ENCODE measurements at regions not wholly inside any gene's neighbourhood (a gene's known extent, or its start where the extent isn't known, plus 50 kb on each side); places are given as distances from the start of the nearest gene placed in this dataset.
A peak's percentile ranks its signal among the peaks of the same experiment; 100 is the strongest.

DNA sequence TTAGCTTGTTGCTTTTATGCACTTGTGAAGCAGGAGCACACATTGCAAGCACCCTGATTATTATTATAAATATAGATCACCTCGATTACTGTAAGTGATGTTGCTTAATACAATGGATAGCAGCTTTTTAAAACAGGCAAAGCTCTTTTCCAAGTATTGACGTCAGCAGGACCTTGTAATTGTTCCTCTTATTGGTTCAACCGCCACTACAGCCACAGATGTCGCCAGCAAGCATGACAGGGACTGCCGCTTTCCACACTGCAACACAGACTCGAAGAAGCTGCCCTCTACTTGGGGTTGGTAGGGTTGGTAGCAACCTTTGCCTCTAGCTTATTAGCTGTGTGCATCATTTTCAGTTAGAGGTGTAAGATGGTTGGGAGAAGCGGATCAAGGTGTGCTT lies 167.6 kb downstream of the ZNF365 start:
- TF ChIP-seq, protein P1, sequence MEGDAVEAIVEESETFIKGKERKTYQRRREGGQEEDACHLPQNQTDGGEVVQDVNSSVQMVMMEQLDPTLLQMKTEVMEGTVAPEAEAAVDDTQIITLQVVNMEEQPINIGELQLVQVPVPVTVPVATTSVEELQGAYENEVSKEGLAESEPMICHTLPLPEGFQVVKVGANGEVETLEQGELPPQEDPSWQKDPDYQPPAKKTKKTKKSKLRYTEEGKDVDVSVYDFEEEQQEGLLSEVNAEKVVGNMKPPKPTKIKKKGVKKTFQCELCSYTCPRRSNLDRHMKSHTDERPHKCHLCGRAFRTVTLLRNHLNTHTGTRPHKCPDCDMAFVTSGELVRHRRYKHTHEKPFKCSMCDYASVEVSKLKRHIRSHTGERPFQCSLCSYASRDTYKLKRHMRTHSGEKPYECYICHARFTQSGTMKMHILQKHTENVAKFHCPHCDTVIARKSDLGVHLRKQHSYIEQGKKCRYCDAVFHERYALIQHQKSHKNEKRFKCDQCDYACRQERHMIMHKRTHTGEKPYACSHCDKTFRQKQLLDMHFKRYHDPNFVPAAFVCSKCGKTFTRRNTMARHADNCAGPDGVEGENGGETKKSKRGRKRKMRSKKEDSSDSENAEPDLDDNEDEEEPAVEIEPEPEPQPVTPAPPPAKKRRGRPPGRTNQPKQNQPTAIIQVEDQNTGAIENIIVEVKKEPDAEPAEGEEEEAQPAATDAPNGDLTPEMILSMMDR (IDR thresholded peaks at IDR 0.05; ENCODE audit: insufficient read depth, low read length), result no peak

DNA sequence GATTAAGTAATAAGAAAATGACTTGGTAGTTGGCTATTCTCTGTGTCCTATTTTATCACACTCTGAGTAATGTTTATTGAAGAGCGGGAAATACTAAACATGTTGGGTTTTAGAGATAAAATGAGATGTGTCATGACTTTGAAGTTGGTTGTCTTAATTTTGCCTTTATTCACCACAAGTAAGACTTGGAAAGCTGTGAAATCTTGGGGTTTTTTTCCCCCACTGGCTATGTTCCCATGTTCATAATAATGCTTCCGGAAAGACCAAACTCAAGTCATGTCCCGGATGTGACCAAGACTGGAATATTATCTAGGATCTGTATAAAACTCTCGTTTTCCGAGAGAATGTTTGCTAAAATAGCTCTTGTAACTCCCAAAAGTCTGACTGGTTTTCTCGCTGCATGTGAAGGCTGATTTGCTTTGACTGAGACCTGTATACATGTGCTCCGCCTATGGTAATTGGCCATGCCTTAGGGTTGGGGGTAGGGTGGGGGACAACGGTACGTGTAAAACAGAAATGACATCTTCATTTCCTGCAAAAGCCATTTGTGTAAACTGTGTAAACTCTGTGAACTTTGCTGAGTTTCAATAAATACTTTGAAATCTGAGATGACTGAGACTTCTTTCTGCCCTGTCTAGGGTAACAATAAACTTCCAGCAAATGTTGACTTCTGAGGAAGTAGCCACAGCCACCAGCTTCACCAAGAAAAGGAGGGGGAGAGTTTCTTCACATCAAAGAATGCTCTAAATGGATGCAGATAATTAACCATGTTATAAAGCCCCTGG lies 169.6 kb downstream of the ZNF365 start:
- no peak for DNase-seq (ENCODE audit: low read depth)
- no peak overlapping the region for H3K4me3 ChIP-seq (ENCODE audit: low read depth, low read length)
- TF ChIP-seq, protein P1 (IDR thresholded peaks at IDR 0.05; ENCODE audit: insufficient read depth, low read length), result no peak

More for the DNA sequence above, 167.6 kb downstream of the ZNF365 start:
- DNase-seq (ENCODE audit: low read depth), result no peak
- no peak overlapping the region for H3K4me3 ChIP-seq (ENCODE audit: low read depth, low read length)

DNA sequence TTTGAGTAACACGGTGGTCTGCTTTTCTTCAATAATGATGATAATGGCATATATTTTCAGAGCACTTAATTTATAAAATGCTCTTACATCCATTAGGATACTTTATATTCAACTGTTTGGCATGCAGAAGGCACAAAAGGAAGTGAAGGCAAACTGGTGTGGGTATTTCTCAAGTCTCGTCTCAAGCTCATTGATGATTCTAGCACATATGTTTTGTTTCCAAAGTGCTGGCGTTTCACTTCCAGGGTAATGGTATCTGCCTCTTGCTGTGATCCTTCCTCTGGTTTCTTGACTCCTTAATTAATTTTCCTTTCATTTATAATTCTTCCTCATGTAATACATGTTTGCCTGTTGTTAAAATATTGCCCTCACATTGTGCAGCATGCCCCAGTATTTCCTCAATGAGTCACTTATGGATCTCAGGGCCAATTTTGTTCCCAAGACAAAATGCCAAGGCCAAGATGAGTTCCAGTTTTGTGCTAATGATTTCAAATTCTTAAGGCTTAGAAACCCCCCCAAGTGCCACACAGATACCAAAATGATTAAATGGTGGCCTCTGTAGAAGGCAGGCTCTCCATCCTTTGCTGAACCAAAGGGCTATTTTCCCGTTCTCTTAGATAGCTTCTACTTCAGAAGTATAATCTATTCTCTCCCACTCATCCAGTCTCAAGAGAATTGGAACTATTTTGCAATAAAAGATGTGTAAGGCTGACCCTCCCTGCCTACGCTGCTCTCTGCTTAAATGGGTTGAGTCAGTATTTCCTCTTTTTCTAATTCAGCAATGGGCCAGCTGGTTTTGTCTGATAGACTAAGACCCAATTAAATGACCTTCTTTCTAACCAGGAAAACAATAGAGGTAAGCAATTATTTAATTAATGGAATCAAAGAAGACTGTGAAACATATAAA lies 171.2 kb downstream of the ZNF365 start:
- DNase-seq (ENCODE audit: low read depth), result peak; percentile 88
- no peak overlapping the region for H3K4me3 ChIP-seq (ENCODE audit: low read depth, low read length)
- TF ChIP-seq, protein P1 (IDR thresholded peaks at IDR 0.05; ENCODE audit: insufficient read depth, low read length), result no peak

DNA sequence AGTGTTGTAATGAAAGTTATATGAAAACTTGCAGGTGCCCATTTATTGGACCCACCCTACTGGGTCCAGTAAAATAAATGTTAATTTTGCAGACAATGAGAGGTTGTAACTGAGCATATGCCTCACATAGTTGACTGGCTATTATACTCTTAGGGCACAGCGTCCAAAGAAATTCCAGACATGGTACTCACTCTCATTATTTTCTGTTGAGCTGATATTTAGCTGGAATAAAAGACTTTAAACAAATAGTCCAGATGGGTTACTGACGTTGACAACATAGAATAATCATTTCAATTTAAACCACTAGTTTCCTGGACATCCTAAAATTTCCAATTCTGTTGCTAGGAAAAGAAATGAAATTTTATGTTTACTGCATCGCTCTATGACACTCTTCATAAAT lies 174.5 kb downstream of the ZNF365 start:
- DNase-seq (ENCODE audit: low read depth), result no peak
- H3K4me3 ChIP-seq (ENCODE audit: low read depth, low read length), result no peak overlapping the region

DNA sequence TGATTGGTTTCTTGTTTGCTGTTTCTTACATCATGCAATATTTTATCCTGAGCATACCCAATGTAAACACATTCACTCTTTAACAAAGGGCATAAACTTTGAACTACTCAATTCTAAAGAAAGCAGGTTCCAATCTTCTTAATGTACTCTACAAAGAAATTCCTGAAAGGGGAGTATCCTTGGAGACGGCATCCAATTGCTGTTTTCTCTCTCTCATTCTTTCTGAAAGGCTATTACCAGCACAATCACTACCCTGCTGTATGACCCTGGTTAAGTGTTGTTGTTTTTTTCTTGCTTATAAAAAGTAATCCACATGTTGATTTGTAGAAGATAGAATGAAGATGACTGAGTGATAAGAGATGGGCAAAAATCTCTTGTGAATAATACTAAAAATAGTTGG lies 176.0 kb downstream of the ZNF365 start:
- DNase-seq (ENCODE audit: low read depth), result no peak
- TF ChIP-seq, protein P1 (IDR thresholded peaks at IDR 0.05; ENCODE audit: insufficient read depth, low read length), result no peak
- no peak overlapping the region for H3K4me3 ChIP-seq (ENCODE audit: low read depth, low read length)

More for the DNA sequence above, 174.5 kb downstream of the ZNF365 start:
- TF ChIP-seq, protein P1 (IDR thresholded peaks at IDR 0.05; ENCODE audit: insufficient read depth, low read length), result no peak

DNA sequence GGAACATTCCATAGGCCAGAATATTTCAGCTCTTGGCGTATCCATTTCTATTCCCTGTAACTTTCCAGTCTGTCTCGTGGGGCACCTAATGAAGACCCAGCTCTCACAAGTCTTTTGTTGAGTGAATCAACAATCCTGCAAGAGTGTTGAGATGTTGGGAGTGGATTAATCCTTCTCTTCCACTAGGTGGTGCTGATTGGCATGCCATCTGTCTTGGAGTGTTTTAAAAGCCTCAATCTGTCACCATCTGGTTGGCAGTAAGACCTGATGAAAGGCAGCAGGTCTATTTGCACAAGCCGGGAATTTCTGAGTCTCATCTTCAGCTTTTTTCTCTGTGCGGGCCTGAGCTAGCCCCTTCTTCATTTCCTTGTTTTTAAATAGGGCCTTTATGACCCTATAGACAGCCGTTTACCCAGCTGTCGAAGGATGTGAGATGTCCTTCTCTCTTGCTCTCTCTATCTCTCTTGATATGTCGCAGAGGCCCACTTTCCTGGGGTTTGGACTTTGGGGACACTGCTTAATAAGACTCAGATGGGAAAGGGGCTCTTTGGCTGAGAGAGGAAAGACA lies 180.5 kb downstream of the ZNF365 start:
- peak; percentile 73 for DNase-seq (ENCODE audit: low read depth)
- no peak overlapping the region for H3K4me3 ChIP-seq (ENCODE audit: low read depth, low read length)
- TF ChIP-seq, protein P1 (IDR thresholded peaks at IDR 0.05; ENCODE audit: insufficient read depth, low read length), result peak; percentile 67
